ENCODE measurements at regions not wholly inside any gene's neighbourhood (a gene's known extent, or its start where the extent isn't known, plus 50 kb on each side); places are given as distances from the start of the nearest gene placed in this dataset.

DNA sequence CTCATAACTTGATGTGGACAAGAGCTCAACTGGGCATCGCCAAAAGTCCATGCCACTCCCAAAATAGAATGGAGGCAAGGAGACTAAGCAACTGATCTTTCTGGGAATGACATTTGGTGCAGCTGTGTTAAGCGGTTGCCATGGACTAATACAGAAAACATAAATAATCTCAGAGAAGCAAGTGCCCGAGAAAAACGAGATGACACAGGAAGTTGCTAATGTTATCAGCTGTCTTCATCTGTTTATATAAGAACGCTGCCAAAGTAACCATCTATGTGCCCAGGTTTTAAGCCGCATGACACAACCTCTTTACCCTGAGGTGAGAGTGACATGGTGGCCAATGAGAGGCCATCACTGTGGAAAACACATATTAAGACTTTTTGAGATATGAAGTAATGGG, 54.9 kb upstream of the SACS start:
- no peak for DNase-seq (ENCODE audit: low read depth, low spot score)

DNA sequence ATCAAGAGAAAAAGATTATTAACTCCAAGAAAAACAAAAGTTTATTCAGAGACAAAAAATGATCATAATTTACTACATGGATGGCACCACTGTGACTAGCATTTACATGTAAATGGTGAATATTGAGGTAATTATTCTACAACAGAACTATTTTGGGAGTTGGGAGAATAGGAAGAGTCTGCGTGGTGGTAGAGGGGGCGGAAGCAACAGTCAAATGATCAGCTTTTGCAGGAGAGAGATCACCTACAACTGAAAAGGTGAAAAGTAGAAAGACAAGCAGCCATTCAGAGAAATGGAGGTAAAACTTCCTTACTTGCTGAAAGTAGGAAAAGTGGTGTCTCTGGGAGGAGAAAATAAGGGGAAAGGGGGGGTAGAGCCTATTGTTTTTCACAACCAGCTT, 62.8 kb upstream of the SACS start:
- DNase-seq (ENCODE audit: low read depth, low spot score) = no peak

DNA sequence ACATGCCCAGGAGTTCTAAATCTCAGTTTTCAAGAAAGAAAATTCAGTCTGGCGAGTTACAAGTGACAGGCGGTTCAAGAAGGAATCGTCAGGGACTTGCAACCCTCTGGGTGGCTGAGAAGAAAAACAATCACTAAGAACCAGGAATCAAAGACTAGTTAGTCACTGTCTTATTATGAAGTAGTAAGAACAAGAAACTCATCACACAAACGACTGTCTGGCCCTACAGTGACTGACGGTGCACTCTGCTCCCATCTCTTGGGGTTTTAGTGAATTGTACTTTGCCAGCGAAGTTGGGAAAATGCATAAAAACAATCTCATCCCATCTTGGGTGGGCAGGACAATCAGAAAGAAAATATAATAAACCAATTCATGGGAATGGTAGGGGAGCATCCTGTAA, 63.7 kb upstream of the SACS start:
- no peak for DNase-seq (ENCODE audit: low read depth, low spot score)

DNA sequence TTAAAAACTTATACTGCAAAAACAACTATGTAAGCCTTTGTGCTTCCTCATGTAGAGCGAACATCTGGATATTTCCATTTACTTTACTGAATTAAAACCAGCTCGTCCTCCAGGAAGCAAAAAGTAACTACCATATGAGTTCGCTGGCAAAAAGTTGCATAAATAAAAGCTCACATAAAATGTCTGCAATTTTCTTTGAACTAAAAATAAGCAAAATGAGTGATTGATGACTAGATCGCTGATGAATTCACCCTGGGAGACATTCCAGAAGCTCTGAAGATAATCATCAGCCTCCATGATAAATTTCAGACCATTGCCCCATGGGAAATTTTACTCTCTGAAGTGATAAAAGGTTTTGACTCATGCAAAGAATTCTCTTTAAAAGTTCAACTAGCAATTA, 67.3 kb upstream of the SACS start:
- DNase-seq (ENCODE audit: low read depth, low spot score) = peak; percentile 75

DNA sequence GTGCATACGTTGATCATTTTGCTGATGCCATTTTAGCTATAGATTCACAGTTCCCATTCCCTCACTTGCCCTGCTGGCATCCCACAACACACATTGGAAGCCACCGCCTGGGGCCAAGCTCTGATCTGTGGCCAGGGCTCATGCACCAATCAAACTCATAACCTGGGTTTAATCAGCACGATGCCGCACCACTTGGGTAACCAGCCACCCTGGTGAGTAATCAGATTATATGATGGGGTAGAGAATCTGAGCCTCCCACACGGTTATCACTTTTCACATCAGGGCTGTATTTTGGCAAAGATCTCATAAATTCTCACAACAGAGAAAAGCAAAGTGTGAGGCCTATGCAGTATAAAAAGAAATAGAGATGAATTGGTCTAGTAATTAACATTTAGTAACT, 66.0 kb upstream of the TNFRSF19 start:
- DNase-seq (ENCODE audit: low read depth, low spot score) = peak; percentile 28

DNA sequence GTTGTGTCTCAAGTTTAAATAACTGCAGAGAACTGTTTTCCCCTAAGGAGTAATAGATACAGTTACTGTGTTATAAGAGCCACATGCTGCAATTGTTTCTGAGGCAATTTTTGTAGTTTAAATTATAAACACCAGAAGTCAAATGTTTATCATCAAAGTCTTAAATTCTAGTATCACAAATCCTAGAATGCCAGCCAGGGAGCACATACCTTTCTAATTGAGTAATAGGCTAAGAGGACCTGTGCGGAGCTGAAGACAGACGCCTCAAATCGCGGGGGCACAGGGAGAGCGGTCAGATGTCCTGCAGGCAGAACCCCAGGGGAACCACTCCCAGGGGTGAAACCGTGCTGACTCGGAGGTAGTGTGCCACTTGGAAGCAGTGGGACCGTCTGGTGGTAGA, 65.2 kb upstream of the TNFRSF19 start:
- DNase-seq (ENCODE audit: low read depth, low spot score) = peak; percentile 77

DNA sequence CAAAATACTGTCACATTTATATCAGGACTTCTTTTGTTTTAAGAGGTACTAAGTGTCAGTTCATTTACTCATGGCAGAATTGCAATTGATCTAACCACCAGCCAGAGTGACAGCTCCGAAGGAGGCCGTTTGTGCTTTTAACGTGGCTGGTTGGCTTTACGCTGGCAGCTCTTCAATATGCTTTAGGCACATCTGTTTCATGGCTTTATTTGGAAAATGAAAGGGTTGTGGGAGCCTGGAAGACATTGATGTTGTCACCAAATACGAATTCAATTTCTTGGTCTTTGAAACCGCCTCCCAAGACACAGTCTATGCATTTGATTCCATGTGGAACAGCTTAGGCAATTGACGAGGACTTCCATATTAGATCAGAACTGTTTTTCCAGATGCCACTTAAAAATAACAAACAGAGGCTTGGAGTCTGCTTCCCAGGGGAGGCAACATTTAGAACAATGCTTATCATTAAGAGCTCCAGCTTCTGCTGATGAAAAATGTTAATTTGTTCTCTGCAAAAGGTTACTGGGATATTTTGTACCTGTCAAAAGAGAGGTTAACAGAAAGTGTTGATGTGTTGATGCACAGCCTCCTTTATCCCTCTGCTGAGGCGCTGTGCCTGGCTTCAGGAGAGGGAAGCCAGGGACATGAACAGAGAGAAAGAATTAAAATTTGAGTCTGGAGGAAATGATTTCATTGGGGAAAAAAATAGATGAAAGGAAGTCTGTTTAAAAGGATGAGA, 64.0 kb upstream of the TNFRSF19 start:
- peak; percentile 74 for DNase-seq (ENCODE audit: low read depth, low spot score)

DNA sequence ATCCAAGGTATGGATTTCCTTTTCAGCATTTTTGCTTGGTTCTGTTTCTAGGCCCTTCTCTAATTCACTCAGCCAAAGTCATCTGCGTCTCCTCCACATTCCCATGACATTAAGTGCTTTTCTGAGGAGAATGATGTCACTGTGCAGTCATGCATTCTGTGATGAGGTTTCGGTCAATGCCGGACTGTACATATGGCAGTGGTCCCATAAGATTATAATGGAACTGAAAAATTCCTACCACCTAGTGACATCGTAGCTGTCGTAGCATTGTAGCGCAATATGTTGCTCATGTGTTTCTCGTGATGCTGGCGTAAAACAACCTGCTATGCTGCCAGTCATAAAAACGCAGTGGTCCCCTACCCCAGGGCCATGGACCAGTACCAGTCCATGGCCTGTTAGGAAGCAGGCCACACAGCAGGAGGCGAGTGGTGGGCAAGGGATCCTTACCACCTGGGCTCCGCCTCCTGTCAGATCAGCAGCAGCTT, 63.4 kb upstream of the TNFRSF19 start:
- peak; percentile 96 for DNase-seq (ENCODE audit: low read depth, low spot score)

DNA sequence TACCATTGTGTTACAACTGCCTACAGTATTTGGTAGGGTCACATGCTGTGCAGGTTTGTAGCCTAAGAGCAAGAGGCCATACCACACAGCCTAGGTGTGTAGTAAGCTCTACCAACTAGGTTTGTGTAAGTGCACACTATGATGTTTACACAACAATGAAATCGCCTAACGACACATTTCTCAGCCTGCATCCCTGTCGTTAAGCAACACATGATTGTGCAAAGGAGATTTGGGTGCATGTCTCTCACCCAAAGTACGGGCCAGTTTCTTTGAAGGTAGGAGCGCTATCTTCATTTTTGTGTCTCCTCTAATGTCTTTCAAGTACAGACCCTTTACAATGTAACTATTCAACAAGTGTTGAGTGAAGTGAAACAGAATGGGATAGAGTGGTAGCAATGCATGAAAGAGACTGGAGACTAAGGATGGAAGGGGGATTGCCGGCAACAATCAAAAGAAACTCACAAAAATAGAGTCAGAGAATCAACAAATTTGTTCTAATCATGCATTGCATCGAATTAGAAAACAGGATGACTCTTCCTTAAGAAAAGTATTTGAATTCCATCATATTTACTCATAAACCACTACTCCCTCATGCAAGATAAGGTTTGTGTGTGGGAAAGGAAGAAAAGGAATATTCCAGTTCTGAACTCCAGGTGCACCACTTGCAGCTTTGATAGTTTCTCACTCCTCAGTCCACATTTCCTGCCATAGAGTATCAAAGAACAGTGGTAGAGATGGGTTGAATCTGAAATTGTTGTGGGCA, 60.2 kb upstream of the TNFRSF19 start:
- peak; percentile 84 for DNase-seq (ENCODE audit: low read depth, low spot score)

DNA sequence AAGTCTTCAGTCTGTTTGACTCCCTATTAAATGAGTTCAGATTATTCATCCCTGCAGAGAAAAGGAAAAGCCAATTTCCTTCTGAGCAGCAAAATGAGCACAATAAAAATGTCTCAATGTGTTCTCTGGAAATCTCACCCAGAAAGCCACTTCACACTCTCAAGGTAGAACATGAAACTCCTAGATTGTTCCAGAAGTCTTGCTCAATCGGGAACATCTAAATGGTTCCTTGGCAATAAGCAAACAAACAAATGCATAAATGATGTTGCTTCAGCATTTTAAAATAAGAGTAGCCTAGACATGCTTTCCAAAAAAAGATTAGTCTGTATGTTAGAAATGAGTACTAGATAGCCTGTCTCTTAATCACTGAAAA, 59.7 kb upstream of the TNFRSF19 start:
- DNase-seq (ENCODE audit: low read depth, low spot score) = no peak

DNA sequence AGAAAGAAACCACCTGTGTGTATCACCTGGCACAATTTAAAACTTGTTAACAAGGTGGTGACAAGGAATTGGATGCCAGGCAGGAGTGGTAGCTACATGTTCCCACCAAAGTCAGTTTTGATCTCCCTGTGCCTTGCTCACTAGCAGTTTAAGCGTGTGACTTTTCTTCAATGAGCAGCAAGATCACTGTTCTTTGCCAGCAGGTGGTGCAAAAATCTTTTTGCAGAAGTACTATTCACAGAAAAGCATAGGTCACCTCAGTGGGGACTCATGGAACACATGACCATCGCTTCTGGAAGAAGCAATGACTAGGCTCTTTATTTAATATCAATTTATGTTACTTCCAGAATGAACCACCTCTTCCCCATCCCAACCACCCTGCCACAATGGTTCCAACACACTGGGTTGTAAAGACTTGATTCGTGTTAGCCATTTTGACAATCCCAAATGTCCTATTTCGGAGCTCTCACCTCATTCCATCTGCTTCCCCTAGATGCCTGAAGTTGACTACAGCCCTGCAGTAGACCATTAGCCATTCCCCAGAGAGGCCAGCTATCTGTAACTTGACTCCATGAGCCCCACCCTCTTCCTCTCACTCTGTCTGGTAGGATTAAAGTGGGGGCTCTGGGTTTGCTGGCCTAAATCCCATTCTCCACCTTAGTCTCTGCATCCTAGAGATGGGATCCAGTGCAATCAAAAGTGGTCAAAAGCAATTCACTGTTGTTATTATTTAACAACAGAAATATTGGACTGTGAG, 59.1 kb upstream of the TNFRSF19 start:
- peak; percentile 63 for DNase-seq (ENCODE audit: low read depth, low spot score)

DNA sequence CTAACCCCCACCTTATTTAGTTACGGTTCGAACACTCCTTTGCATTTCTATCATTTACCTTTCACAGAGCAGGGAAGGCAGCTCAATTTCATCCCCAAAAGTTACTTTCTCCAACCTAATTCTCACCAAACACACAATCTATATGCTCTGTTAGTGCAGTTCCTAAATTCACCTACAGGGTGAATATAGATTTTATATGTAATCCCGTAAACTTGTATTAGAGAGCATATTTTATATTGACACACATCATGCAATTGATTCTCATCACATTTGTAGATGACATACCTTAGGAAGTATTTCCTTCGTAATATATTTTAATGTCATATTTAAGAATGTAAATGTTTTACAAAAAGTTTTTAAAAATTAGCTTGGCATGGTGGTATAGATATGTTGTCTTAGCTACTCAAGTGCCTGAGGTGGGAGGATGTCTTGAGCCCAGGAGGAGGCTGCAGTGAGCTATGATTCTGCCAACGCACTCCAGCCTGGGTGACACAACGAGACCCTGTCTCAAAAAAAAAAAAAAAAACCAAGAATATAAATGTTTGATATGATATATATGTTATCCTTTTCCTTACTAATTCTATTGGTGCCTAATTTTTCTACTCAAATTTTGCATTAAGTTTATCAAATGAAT, 57.3 kb upstream of the TNFRSF19 start:
- no peak for DNase-seq (ENCODE audit: low read depth, low spot score)

DNA sequence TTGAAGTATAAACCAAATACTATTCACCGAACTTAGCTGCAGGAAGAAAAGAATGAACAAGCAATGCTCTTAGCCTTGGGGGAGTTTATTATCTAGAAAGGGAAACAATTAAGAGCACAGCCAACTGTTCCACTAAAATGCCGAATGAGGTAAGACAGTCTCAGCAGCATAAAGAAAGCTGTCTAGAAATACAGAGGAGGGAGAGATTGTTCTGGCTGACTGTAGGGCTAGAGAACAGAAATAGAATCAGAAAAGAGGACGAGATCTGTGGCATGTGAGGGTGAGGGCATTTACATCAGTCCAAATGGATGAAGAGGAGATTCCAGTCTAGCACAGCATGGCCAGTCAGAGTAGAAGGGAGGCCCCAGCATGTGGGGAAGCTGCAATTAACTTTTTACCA, 56.8 kb upstream of the TNFRSF19 start:
- DNase-seq (ENCODE audit: low read depth, low spot score) = peak; percentile 29

DNA sequence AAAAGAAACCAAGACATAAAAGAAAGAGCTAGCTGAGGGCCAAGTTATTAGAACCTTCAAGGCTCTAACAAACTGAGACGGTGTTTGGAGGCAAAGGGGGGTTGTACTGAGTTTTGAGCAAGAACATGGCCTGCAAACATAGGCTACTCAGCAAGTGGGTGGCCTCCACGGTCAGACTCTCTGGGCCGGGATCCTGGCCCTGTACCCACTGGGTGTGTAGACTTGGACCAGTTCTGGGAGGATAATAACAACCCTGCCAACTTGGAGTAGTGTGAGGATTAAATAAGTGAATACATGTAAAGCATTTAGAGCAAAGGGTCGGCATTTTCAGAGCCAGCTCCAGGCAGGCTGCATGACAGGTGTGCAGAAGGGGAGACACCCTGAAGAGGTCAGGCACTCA, 56.1 kb upstream of the TNFRSF19 start:
- DNase-seq (ENCODE audit: low read depth, low spot score) = no peak

DNA sequence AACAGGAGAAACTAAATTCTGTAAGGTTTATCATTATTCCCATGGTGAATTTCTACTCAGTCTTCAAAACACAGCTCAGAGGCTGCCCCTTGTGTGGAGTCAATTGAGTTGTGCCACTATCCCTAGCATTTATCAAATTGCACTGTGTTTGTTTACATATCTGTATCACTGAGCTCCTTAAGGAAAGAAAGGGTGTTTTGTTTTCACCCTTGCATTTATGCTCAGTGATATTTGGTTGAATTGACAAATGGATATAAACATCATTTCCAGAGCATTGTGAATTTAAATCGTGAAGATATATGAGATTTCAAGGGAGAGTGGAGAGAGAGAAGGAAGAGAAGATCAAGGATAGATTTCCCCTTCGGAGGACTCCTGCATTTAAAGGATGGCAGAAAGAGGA, 55.1 kb upstream of the TNFRSF19 start:
- no peak for DNase-seq (ENCODE audit: low read depth, low spot score)

DNA sequence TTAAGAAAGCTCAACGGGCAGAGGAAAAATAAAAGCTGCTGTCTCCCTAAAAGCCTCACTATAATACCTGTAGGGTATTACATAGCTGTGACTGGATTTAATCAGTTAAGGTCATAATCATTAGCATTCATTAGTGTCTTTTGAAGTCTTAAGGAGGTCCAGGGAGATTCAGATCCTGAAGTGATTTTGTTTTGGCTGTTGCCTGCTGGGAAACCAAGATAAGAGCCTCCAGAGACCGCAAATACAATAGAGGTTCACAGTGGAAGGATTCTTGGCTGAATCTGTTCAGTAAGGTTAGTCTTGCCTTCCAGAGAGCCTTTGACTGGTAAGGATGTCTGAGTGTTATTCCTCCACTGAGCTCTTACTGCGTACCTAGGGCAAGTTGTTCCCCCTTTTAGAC, 54.0 kb upstream of the TNFRSF19 start:
- DNase-seq (ENCODE audit: low read depth, low spot score) = peak; percentile 66

DNA sequence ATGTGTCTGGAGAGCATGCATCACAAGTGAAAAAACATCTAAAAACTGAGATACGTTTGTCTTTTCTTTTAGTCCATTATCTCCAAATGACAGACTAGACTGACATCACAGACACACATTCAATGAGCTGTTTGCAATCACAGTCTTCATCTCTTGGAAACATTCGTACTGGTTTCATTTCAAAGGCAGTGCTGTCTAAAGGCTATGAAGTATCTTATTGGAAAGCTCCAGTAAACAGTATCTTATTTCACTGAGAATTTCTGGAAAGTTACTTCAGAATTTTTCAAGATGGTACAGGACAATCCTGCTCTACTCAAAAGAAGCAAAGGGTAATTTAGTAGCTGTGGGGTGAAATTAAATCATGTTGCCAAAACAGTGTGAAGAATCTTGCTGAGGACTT, 53.5 kb upstream of the TNFRSF19 start:
- peak; percentile 7 for DNase-seq (ENCODE audit: low read depth, low spot score)

DNA sequence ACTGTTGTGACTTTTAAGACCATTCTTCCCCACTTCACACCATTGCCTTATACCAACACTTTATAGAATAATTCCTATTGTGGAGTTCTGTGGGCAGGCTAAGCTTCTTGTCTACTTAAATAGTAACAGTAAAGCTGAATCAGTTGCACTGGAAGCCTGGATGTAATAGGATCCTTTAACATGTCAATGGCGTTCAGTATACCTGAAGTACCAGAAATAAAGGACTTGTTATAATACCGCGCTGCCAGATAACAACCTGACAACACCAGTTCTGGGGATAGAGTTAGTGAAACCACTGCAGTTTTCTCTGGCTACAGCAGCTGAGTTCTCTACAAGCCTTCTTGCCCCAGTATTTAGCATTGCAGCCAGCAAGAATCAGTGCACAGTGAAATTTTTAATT, 52.0 kb upstream of the TNFRSF19 start:
- DNase-seq (ENCODE audit: low read depth, low spot score) = no peak

All from astrocyte of the hippocampus (primary cell).